GM21619 (cell line): ENCODE measurements at regions not wholly inside any gene's neighbourhood (a gene's known extent, or its start where the extent isn't known, plus 50 kb on each side); places are given as distances from the start of the nearest gene placed in this dataset.
"Not testable (repeated sequence)": the region's sequence is repeated elsewhere in the genome, so short reads cannot be mapped to it uniquely, and the experiment has no call there.

ENCODE experiments used
- ATAC-seq: cut with Tn5 transposase; IDR thresholded peaks from one replicate; pipeline ENCODE4 v1.9.1; 2021; ENCODE audit not compliant: unreplicated experiment

- ATAC-seq = peak; percentile 74
Observed at GRCh38 chr15:32536507-32537172, 56.6 kb upstream of the GOLGA8N start.

GRCh38 chr15:32536057-32536493 lies 57.2 kb upstream of the GOLGA8N start:
- peak; percentile 30 for ATAC-seq

DNA sequence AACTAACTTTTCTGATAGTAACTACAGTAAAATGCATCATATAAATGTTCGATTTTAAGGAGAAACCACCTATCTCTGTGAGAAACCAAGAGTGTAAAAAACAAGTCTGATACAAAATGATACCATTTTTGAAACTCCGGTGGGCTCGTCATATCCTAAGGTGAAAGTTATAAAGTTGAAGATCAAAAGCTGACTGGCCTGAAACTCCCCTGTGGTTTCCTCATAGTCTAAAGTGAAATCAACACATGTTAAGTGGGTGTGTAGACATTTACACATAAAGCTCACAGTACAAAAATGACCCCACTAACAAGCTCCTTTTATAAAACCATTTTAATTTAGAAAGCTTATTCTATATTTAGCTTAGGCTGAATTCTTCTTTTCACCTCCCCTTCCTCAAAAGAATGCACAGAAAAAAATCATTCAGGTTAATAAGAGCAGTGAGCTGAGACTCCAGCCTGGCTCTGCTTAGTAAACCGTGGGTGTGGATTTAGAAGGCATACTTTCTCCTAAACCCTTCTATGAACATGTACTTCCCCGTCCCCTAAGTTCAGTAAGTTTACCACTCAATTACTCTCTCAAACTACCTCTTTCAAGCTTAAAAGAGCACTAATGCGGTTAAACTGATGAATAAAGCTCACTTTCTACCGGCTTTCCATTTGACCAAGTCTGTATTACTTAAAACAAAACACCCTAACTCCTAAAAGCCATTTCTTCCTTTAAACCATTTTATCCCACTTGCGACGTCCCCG lies 57.9 kb upstream of the GOLGA8N start:
- ATAC-seq = peak; percentile 37

GRCh38 chr15:32522900-32523299 lies 67.5 kb upstream of the GOLGA8O start:
- ATAC-seq = not testable (repeated sequence)

DNA sequence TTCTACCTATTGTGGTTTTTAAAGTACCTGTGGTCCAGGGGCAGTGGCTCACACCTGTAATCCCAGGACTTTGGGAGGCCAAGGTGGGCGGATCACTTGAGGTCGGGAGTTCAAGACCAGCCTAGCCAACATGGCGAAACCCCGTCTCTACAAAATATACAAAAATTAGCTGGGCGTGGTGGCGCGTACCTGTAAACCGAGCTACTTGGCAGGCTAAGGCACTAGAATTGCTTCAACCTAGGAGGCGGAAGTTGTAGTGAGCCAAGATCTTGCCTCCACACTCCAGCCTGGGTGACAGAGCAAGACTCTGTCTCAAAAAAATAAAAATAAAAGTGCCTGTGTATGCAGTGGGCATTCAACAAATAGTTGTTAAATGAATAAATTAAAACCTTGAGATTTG lies 67.0 kb upstream of the GOLGA8O start:
- ATAC-seq = not testable (repeated sequence)

- not testable (repeated sequence) for ATAC-seq
Observed at GRCh38 chr15:32518976-32519375, 63.5 kb upstream of the GOLGA8O start.

GRCh38 chr15:32518013-32518412 lies 62.6 kb upstream of the GOLGA8O start:
- ATAC-seq = not testable (repeated sequence)

DNA sequence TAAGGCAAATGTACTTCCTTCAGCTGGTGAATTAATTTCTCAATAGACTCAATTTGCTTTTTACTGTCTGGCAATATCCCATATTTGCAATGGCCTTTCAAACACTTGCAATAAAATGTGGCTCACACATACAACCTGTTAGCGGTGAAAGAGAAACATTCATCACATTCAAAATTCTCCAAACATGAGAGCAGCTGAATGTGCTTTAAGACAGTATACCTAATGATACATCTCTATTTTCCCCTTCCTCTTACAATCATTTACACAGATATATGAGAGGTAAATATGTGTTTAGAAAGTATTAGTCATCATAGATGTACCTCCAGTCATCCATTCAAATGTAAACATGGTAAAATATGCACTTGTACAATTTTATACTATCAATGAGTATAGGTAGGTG lies 61.5 kb upstream of the GOLGA8O start:
- not testable (repeated sequence) for ATAC-seq

GRCh38 chr15:32513378-32513777 lies 57.9 kb upstream of the GOLGA8O start:
- not testable (repeated sequence) for ATAC-seq

DNA sequence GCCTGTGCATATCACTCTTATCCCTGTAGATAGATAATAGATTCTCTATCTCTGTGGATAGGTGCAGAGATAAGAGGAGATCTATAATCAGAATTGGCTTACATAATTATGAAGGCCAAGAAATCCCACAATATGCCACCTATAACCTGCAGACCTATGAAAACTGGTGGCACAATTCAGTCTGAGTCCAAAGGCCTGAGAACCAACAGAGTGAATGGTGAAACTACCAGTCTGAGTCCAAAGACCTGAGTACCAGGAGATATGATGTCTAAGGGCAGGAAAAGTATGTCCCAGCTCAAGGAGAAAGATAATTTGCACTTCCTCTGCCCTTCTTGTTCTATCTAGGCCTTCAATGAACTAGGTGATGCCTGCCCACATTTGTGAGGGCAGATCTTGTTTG lies 54.6 kb upstream of the GOLGA8O start:
- ATAC-seq = not testable (repeated sequence)

GRCh38 chr15:32508081-32508480 lies 52.6 kb upstream of the GOLGA8O start:
- ATAC-seq = not testable (repeated sequence)

GRCh38 chr15:32506787-32507186 lies 51.4 kb upstream of the GOLGA8O start:
- not testable (repeated sequence) for ATAC-seq

DNA sequence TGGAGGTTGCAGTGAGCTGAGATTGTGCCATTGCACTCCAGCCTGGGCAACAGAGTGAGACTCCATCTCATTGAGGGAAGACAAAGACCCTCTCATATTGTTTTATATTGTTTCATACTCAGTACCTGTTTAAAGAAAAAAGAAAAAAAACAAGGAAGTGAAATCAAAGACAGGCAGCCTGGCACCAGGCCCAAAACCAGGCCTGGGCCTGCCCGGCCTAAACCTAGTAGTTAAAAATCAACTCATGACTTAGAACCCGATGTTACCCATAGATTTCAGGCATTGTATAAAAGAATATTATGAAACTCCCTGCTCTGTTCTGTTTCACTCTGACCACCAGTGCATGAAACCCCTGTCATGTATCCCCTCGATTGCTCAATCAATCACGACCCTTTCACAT lies 50.2 kb upstream of the GOLGA8O start:
- ATAC-seq = not testable (repeated sequence)
